Astrocyte of the cerebellum (primary cell): ENCODE measurements at regions not wholly inside any gene's neighbourhood (a gene's known extent, or its start where the extent isn't known, plus 50 kb on each side); places are given as distances from the start of the nearest gene placed in this dataset.

Source experiments
- DNase-seq: peaks from one replicate; pipeline ENCODE4 v3.0.0-alpha.2; 2011; ENCODE audit warnings: low read depth
- H3K4me3 ChIP-seq: 2 replicates; pipeline ENCODE4 v1.5.1; 2011; ENCODE audit warnings: mild to moderate bottlenecking, low read depth, low read length, moderate library complexity
- CTCF ChIP-seq: IDR thresholded peaks from 2 replicates; pipeline ENCODE4 v1.5.1; 2012; ENCODE audit warnings: low read length, low read depth, moderate library complexity, mild to moderate bottlenecking; ENCODE audit errors: missing control alignments
- in situ Hi-C: cut with HindIII; loops from 2 replicates; pipeline ENCODE4 v1.10.0; 2017; ENCODE audit warnings: low sequenced_read_pairs

GRCh38 chr6:48429610-48430009, 318.6 kb upstream of the PTCHD4 start:
- in situ Hi-C loops, result no loop called here
- TF ChIP-seq CTCF, result no peak
- no peak for DNase-seq
- no peak overlapping the region for H3K4me3 ChIP-seq

- no peak for DNase-seq
- H3K4me3 ChIP-seq, result no peak overlapping the region
- TF ChIP-seq CTCF, result no peak
- in situ Hi-C loops, result no loop called here
These were observed 318.0 kb upstream of the PTCHD4 start for GRCh38 chr6:48429021-48429420.

GRCh38 chr6:48426636-48427035, 315.6 kb upstream of the PTCHD4 start:
- DNase-seq, result peak; percentile 90
- in situ Hi-C loops, result no loop called here
- TF ChIP-seq CTCF, result no peak
- no peak overlapping the region for H3K4me3 ChIP-seq

- TF ChIP-seq CTCF, result no peak
- no peak overlapping the region for H3K4me3 ChIP-seq
- no peak for DNase-seq
- in situ Hi-C loops, result no loop called here
These were observed 312.8 kb upstream of the PTCHD4 start for GRCh38 chr6:48423640-48424365.

GRCh38 chr6:48419992-48420391, 309.0 kb upstream of the PTCHD4 start:
- in situ Hi-C loops, result no loop called here
- no peak for TF ChIP-seq CTCF
- no peak overlapping the region for H3K4me3 ChIP-seq
- no peak for DNase-seq

- DNase-seq, result no peak
- TF ChIP-seq CTCF, result no peak
- H3K4me3 ChIP-seq, result no peak overlapping the region
- in situ Hi-C loops, result no loop called here
These were observed 306.9 kb upstream of the PTCHD4 start for GRCh38 chr6:48417927-48418326.

- no peak for DNase-seq
- no peak for TF ChIP-seq CTCF
- no peak overlapping the region for H3K4me3 ChIP-seq
- in situ Hi-C loops, result no loop called here
These were observed 301.7 kb upstream of the PTCHD4 start for GRCh38 chr6:48412656-48413055.
